ENCODE measurements at regions not wholly inside any gene's neighbourhood (a gene's known extent, or its start where the extent isn't known, plus 50 kb on each side); places are given as distances from the start of the nearest gene placed in this dataset.

GRCh38 chr4:114177628-114178027 is 198.2 kb upstream of the ARSJ start:
- Mint-ChIP-seq H3K9me3 (ENCODE audit: insufficient read depth) (peaks cover 2% of the 10 kb centered on the region), H3K27me3 (peaks cover 19% of the 10 kb centered on the region), H3K4me1 (no peaks in the 10 kb centered on the region), H3K27ac (no peak overlapping the region), H3K4me3 (no peak overlapping the region)
- H3K27me3 ChIP-seq (replicated peaks in 1 of 4; ENCODE audit: control extremely low read depth in 1 of 4, control insufficient read depth in 3 of 4, insufficient read depth in 4 of 4, low read length in 3 of 4), result peaks cover 0 to 8% (median 1%) of the 10 kb centered on the region in 4 experiments
- no peak for ATAC-seq (ENCODE audit: low read depth)
- POLR2A ChIA-PET, result no interaction called here
- no peak overlapping the region for H3K4me2 ChIP-seq (replicated peaks; ENCODE audit: low read depth, low read length, poor library complexity, severe bottlenecking)
- DNase-seq, result no peak
- no peak overlapping the region for H3K9ac ChIP-seq (ENCODE audit: low read length)
- no peaks in the 10 kb centered on the region for H3K36me3 ChIP-seq (replicated peaks in 1 of 2; ENCODE audit: control extremely low read depth in 1 of 2, control insufficient read depth in 1 of 2, extremely low read depth in 1 of 2, insufficient read depth in 2 of 2, low read length in 1 of 2)
- peaks cover 0 to 1% (median 0%) of the 10 kb centered on the region in 3 donors for H3K9me3 ChIP-seq (ENCODE audit: control extremely low read depth in 1 of 3, control insufficient read depth in 2 of 3, insufficient read depth in 1 of 3, low read length in 2 of 3)
- H3K4me3 ChIP-seq (ENCODE audit: control extremely low read depth in 1 of 5, extremely low read depth in 1 of 5, insufficient read depth in 1 of 5, low read depth in 2 of 5, low read length in 4 of 5), result no peak overlapping the region
- no peaks in the 10 kb centered on the region for H3K79me2 ChIP-seq (ENCODE audit: control insufficient read depth, insufficient read depth, low read length)
- intact Hi-C loops (cut with micrococcal nuclease), result no loop called here
- H3K4me1 ChIP-seq (ENCODE audit: control insufficient read depth in 2 of 2, insufficient read depth in 2 of 2, low read length in 2 of 2), result no peaks in the 10 kb centered on the region
- TF ChIP-seq CTCF (IDR thresholded peaks at IDR 0.05) (no peak), EZH2 (IDR thresholded peaks at IDR 0.05; ENCODE audit: borderline replicate concordance, insufficient read depth, low read depth, low read length, poor library complexity, severe bottlenecking) (no peak)
- CTCF ChIA-PET, result no interaction called here
- whole genome bisulfite sequencing (ENCODE audit: insufficient coverage), result 71% methylated on average over 1 of the region's 2 CpGs
- no peak overlapping the region for H2AFZ ChIP-seq (ENCODE audit: insufficient read depth, low read depth, low read length, poor library complexity, severe bottlenecking)
- H3K27ac ChIP-seq (ENCODE audit: low read length in 2 of 2), result no peak overlapping the region
- H4K20me1 ChIP-seq (ENCODE audit: control insufficient read depth, insufficient read depth, low read length, poor library complexity, severe bottlenecking), result no peaks in the 10 kb centered on the region

- 80% methylated on average over 1 of the region's 1 CpG for WGBS (ENCODE audit: insufficient coverage)
- H3K27me3 ChIP-seq (replicated peaks in 1 of 4; ENCODE audit: control extremely low read depth in 1 of 4, control insufficient read depth in 3 of 4, insufficient read depth in 4 of 4, low read length in 3 of 4), result peaks cover 0 to 4% (median 1%) of the 10 kb centered on the region in 4 experiments
- no peak for TF ChIP-seq EZH2 (IDR thresholded peaks at IDR 0.05; ENCODE audit: borderline replicate concordance, insufficient read depth, low read depth, low read length, poor library complexity, severe bottlenecking)
- no peak for TF ChIP-seq CTCF (IDR thresholded peaks at IDR 0.05)
- ATAC-seq (ENCODE audit: low read depth) (no peak), DNase-seq (no peak)
- H2AFZ ChIP-seq (ENCODE audit: insufficient read depth, low read depth, low read length, poor library complexity, severe bottlenecking), result no peak overlapping the region
- H3K4me1 ChIP-seq (ENCODE audit: control insufficient read depth in 2 of 2, insufficient read depth in 2 of 2, low read length in 2 of 2), result no peaks in the 10 kb centered on the region
- H3K27ac Mint-ChIP-seq, result no peak overlapping the region
- peaks cover 2% of the 10 kb centered on the region for H3K9me3 Mint-ChIP-seq (ENCODE audit: insufficient read depth)
- no peak overlapping the region for H3K27ac ChIP-seq (ENCODE audit: low read length in 2 of 2)
- H4K20me1 ChIP-seq (ENCODE audit: control insufficient read depth, insufficient read depth, low read length, poor library complexity, severe bottlenecking), result no peaks in the 10 kb centered on the region
- H3K4me2 ChIP-seq (replicated peaks; ENCODE audit: low read depth, low read length, poor library complexity, severe bottlenecking), result no peak overlapping the region
- H3K9ac ChIP-seq (ENCODE audit: low read length), result no peak overlapping the region
- ChIA-PET POLR2A (no interaction called here), CTCF (interaction anchor here (3.0 kb wide), 1 partner anchor 784 kb away, joined by 22 read pairs; no protein-coding TSS in a partner anchor)
- no peak overlapping the region for H3K4me3 ChIP-seq (ENCODE audit: control extremely low read depth in 1 of 5, extremely low read depth in 1 of 5, insufficient read depth in 1 of 5, low read depth in 2 of 5, low read length in 4 of 5)
- H3K27me3 Mint-ChIP-seq, result peaks cover 12% of the 10 kb centered on the region
- no peak overlapping the region for H3K4me3 Mint-ChIP-seq
- H3K9me3 ChIP-seq (ENCODE audit: control extremely low read depth in 1 of 3, control insufficient read depth in 2 of 3, insufficient read depth in 1 of 3, low read length in 2 of 3), result peaks cover 0 to 6% (median 1%) of the 10 kb centered on the region in 3 donors
- intact Hi-C loops (cut with micrococcal nuclease), result no loop called here
- H3K36me3 ChIP-seq (replicated peaks in 1 of 2; ENCODE audit: control extremely low read depth in 1 of 2, control insufficient read depth in 1 of 2, extremely low read depth in 1 of 2, insufficient read depth in 2 of 2, low read length in 1 of 2), result no peaks in the 10 kb centered on the region
- H3K4me1 Mint-ChIP-seq, result no peaks in the 10 kb centered on the region
- no peaks in the 10 kb centered on the region for H3K79me2 ChIP-seq (ENCODE audit: control insufficient read depth, insufficient read depth, low read length)
Measured at GRCh38 chr4:114178392-114178791, 198.9 kb upstream of the ARSJ start.
